IPS DF 4.7 (cell line): ENCODE measurements at regions not wholly inside any gene's neighbourhood (a gene's known extent, or its start where the extent isn't known, plus 50 kb on each side); places are given as distances from the start of the nearest gene placed in this dataset.
"Not testable (repeated sequence)": the region's sequence is repeated elsewhere in the genome, so short reads cannot be mapped to it uniquely, and the experiment has no call there.

Source experiments
- DNase-seq: peaks from one replicate; pipeline ENCODE4 v3.0.0-alpha.2; 2013; ENCODE audit warnings: low spot score; ENCODE audit errors: extremely low read depth

- DNase-seq = no peak
Measured at GRCh38 chr7:68573271-68574005, 1024.8 kb upstream of the AUTS2 start.

- no peak for DNase-seq
Measured at GRCh38 chr7:68576366-68576765, 1021.9 kb upstream of the AUTS2 start.

- DNase-seq = no peak
Measured at GRCh38 chr7:68581417-68581816, 1016.9 kb upstream of the AUTS2 start.

- DNase-seq = no peak
Measured at GRCh38 chr7:68587599-68587998, 1010.7 kb upstream of the AUTS2 start.

- no peak for DNase-seq
Measured at GRCh38 chr7:68601826-68602225, 996.4 kb upstream of the AUTS2 start.

GRCh38 chr7:68604541-68604940, 993.7 kb upstream of the AUTS2 start:
- no peak for DNase-seq

GRCh38 chr7:68610701-68611100, 987.6 kb upstream of the AUTS2 start:
- no peak for DNase-seq

- no peak for DNase-seq
Measured at GRCh38 chr7:68613405-68613804, 984.9 kb upstream of the AUTS2 start.

- no peak for DNase-seq
Measured at GRCh38 chr7:68613897-68614296, 984.4 kb upstream of the AUTS2 start.

GRCh38 chr7:68619526-68619925, 978.7 kb upstream of the AUTS2 start:
- DNase-seq = no peak

GRCh38 chr7:68622500-68622899, 975.8 kb upstream of the AUTS2 start:
- no peak for DNase-seq

GRCh38 chr7:68623030-68623429, 975.2 kb upstream of the AUTS2 start:
- DNase-seq = no peak

- no peak for DNase-seq
Measured at GRCh38 chr7:68627247-68627864, 970.9 kb upstream of the AUTS2 start.

- not testable (repeated sequence) for DNase-seq
Measured at GRCh38 chr7:68630914-68631313, 967.4 kb upstream of the AUTS2 start.

GRCh38 chr7:68640103-68640502, 958.2 kb upstream of the AUTS2 start:
- no peak for DNase-seq

GRCh38 chr7:68642727-68643126, 955.5 kb upstream of the AUTS2 start:
- no peak for DNase-seq

GRCh38 chr7:68663392-68663791, 934.9 kb upstream of the AUTS2 start:
- DNase-seq = no peak

GRCh38 chr7:68671046-68671445, 927.2 kb upstream of the AUTS2 start:
- DNase-seq = no peak

GRCh38 chr7:68671671-68672070, 926.6 kb upstream of the AUTS2 start:
- no peak for DNase-seq

- no peak for DNase-seq
Measured at GRCh38 chr7:68674826-68675225, 923.4 kb upstream of the AUTS2 start.

- DNase-seq = no peak
Measured at GRCh38 chr7:68676813-68677535, 921.3 kb upstream of the AUTS2 start.

GRCh38 chr7:68678196-68678595, 920.1 kb upstream of the AUTS2 start:
- DNase-seq = no peak
